WTC11 (cell line): ENCODE measurements at regions not wholly inside any gene's neighbourhood (a gene's known extent, or its start where the extent isn't known, plus 50 kb on each side); places are given as distances from the start of the nearest gene placed in this dataset.

Experiments used
- ATAC-seq: fragments of 200-7000 bp; cut with Tn5 transposase; 2 replicates; pipeline ENCODE4 v1.10.0; 2021; ENCODE audit warnings: mild to moderate bottlenecking, moderate library complexity
- CTCF ChIA-PET: fragments of 300-600 bp; sonication (Branson Sonifier 250); formaldehyde crosslinking; loops from one replicate; lab custom pipeline; 2021; ENCODE audit warnings: antibody characterized with exemption; lab: Charles Lee
- POLR2A ChIA-PET: fragments of 350-600 bp; sonication (Branson Sonifier 250); formaldehyde crosslinking; loops from one replicate; lab custom pipeline; 2021; ENCODE audit warnings: antibody characterized with exemption; lab: Charles Lee
- DNase-seq: peaks from one replicate; pipeline ENCODE4 v3.0.0; 2021; ENCODE audit warnings: low spot score
- H3K27ac Mint-ChIP-seq: 2 replicates; pipeline ENCODE4 v1.8.0; 2021; ENCODE audit warnings: mixed read lengths
- H3K27me3 Mint-ChIP-seq: 2 replicates; pipeline ENCODE4 v1.8.0; 2021; ENCODE audit warnings: low read depth, mild to moderate bottlenecking, moderate library complexity, mixed read lengths
- H3K36me3 Mint-ChIP-seq: 2 replicates; pipeline ENCODE4 v1.8.0; 2021; ENCODE audit warnings: mixed read lengths
- H3K4me1 Mint-ChIP-seq: 2 replicates; pipeline ENCODE4 v1.8.0; 2022; ENCODE audit warnings: mixed read lengths
- H3K4me3 Mint-ChIP-seq: 2 replicates; pipeline ENCODE4 v1.8.0; 2021; ENCODE audit warnings: mild to moderate bottlenecking, moderate library complexity, mixed read lengths
- H3K9me3 Mint-ChIP-seq: 2 replicates; pipeline ENCODE4 v1.8.0; 2021; ENCODE audit warnings: mixed read lengths
- CREB1 ChIP-seq: sonication (generic); formaldehyde crosslinking; IDR thresholded peaks from 2 replicates; pipeline ENCODE4 v1.8.0; 2023; ENCODE audit warnings: mild to moderate bottlenecking, missing genetic modification reagents
- ESRRA ChIP-seq: sonication (generic); formaldehyde crosslinking; IDR thresholded peaks from 2 replicates; pipeline ENCODE4 v1.8.1; 2022; ENCODE audit warnings: mild to moderate bottlenecking, missing genetic modification reagents, borderline replicate concordance
- GABPB1 ChIP-seq: sonication (generic); formaldehyde crosslinking; IDR thresholded peaks from 2 replicates; pipeline ENCODE4 v1.8.1; 2023; ENCODE audit warnings: mild to moderate bottlenecking, missing genetic modification reagents
- IRF1 ChIP-seq: sonication (generic); formaldehyde crosslinking; IDR thresholded peaks from 2 replicates; pipeline ENCODE4 v1.8.0; 2023; ENCODE audit warnings: missing genetic modification reagents
- NR2C2 ChIP-seq: sonication (generic); formaldehyde crosslinking; IDR thresholded peaks from 2 replicates; pipeline ENCODE4 v1.8.0; 2022; ENCODE audit warnings: mild to moderate bottlenecking, missing genetic modification reagents
- SMAD4 ChIP-seq: sonication (generic); formaldehyde crosslinking; IDR thresholded peaks from 2 replicates; pipeline ENCODE4 v1.8.0; 2022; ENCODE audit warnings: mild to moderate bottlenecking, missing genetic modification reagents
- SP1 ChIP-seq: sonication (generic); formaldehyde crosslinking; conservative IDR thresholded peaks from 2 replicates; pipeline ENCODE4 v1.8.1; 2022; ENCODE audit warnings: missing genetic modification reagents
- USF2 ChIP-seq: sonication (generic); formaldehyde crosslinking; IDR thresholded peaks from 2 replicates; pipeline ENCODE4 v1.8.1; 2023; ENCODE audit warnings: mild to moderate bottlenecking, missing genetic modification reagents, moderate library complexity
- ZNF416 ChIP-seq: fragments of 250-450 bp; sonication (Bioruptor Pico); IDR thresholded peaks from 2 replicates; pipeline ENCODE4 v1.9.0; 2021; ENCODE audit warnings: mild to moderate bottlenecking, inconsistent platforms
- TF ChIP-seq, protein P1 (sequence below): sonication (generic); formaldehyde crosslinking; IDR thresholded peaks from 2 replicates; pipeline ENCODE4 v1.8.1; 2022; ENCODE audit warnings: missing genetic modification reagents, borderline replicate concordance
- TF ChIP-seq, protein P2 (sequence below): fragments of 250-450 bp; sonication (Bioruptor Pico); IDR thresholded peaks from 2 replicates; pipeline ENCODE4 v1.9.0; 2021; ENCODE audit warnings: moderate library complexity, mild to moderate bottlenecking, inconsistent platforms, borderline replicate concordance
- TF ChIP-seq, protein P3 (sequence below): sonication (generic); formaldehyde crosslinking; IDR thresholded peaks from 2 replicates; pipeline ENCODE4 v1.8.0; 2023; ENCODE audit warnings: missing genetic modification reagents, mild to moderate bottlenecking, borderline replicate concordance
- TF ChIP-seq, protein P4 (sequence below): sonication (generic); formaldehyde crosslinking; conservative IDR thresholded peaks from 2 replicates; pipeline ENCODE4 v1.8.1; 2023; ENCODE audit warnings: mild to moderate bottlenecking, low read depth, missing genetic modification reagents, moderate library complexity

GRCh38 chr9:96051423-96051822, 175.9 kb downstream of the ERCC6L2 start (continued):
- TF ChIP-seq IRF1 (CRISPR knock-in tag) (no peak), CREB1 (CRISPR knock-in tag) (no peak), SP1 (CRISPR knock-in tag) (no peak)

GRCh38 chr9:96050861-96051155, 175.3 kb downstream of the ERCC6L2 start:
- no peak for TF ChIP-seq ESRRA (CRISPR knock-in tag)
- TF ChIP-seq, protein P1, sequence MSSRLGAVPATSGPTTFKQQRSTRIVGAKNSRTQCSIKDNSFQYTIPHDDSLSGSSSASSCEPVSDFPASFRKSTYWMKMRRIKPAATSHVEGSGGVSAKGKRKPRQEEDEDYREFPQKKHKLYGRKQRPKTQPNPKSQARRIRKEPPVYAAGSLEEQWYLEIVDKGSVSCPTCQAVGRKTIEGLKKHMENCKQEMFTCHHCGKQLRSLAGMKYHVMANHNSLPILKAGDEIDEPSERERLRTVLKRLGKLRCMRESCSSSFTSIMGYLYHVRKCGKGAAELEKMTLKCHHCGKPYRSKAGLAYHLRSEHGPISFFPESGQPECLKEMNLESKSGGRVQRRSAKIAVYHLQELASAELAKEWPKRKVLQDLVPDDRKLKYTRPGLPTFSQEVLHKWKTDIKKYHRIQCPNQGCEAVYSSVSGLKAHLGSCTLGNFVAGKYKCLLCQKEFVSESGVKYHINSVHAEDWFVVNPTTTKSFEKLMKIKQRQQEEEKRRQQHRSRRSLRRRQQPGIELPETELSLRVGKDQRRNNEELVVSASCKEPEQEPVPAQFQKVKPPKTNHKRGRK (CRISPR knock-in tag) = no peak
- TF ChIP-seq, protein P2, sequence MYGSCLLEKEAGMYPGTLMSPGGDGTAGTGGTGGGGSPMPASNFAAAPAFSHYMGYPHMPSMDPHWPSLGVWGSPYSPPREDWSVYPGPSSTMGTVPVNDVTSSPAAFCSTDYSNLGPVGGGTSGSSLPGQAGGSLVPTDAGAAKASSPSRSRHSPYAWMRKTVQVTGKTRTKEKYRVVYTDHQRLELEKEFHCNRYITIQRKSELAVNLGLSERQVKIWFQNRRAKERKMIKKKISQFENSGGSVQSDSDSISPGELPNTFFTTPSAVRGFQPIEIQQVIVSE (CRISPR knock-in tag) = no peak
- TF ChIP-seq, protein P3, sequence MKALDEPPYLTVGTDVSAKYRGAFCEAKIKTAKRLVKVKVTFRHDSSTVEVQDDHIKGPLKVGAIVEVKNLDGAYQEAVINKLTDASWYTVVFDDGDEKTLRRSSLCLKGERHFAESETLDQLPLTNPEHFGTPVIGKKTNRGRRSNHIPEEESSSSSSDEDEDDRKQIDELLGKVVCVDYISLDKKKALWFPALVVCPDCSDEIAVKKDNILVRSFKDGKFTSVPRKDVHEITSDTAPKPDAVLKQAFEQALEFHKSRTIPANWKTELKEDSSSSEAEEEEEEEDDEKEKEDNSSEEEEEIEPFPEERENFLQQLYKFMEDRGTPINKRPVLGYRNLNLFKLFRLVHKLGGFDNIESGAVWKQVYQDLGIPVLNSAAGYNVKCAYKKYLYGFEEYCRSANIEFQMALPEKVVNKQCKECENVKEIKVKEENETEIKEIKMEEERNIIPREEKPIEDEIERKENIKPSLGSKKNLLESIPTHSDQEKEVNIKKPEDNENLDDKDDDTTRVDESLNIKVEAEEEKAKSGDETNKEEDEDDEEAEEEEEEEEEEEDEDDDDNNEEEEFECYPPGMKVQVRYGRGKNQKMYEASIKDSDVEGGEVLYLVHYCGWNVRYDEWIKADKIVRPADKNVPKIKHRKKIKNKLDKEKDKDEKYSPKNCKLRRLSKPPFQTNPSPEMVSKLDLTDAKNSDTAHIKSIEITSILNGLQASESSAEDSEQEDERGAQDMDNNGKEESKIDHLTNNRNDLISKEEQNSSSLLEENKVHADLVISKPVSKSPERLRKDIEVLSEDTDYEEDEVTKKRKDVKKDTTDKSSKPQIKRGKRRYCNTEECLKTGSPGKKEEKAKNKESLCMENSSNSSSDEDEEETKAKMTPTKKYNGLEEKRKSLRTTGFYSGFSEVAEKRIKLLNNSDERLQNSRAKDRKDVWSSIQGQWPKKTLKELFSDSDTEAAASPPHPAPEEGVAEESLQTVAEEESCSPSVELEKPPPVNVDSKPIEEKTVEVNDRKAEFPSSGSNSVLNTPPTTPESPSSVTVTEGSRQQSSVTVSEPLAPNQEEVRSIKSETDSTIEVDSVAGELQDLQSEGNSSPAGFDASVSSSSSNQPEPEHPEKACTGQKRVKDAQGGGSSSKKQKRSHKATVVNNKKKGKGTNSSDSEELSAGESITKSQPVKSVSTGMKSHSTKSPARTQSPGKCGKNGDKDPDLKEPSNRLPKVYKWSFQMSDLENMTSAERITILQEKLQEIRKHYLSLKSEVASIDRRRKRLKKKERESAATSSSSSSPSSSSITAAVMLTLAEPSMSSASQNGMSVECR = no peak
- no peak for TF ChIP-seq SMAD4 (CRISPR knock-in tag)
- no peak for TF ChIP-seq USF2 (CRISPR knock-in tag)
- no peak for TF ChIP-seq GABPB1 (CRISPR knock-in tag)
- TF ChIP-seq, protein P4, sequence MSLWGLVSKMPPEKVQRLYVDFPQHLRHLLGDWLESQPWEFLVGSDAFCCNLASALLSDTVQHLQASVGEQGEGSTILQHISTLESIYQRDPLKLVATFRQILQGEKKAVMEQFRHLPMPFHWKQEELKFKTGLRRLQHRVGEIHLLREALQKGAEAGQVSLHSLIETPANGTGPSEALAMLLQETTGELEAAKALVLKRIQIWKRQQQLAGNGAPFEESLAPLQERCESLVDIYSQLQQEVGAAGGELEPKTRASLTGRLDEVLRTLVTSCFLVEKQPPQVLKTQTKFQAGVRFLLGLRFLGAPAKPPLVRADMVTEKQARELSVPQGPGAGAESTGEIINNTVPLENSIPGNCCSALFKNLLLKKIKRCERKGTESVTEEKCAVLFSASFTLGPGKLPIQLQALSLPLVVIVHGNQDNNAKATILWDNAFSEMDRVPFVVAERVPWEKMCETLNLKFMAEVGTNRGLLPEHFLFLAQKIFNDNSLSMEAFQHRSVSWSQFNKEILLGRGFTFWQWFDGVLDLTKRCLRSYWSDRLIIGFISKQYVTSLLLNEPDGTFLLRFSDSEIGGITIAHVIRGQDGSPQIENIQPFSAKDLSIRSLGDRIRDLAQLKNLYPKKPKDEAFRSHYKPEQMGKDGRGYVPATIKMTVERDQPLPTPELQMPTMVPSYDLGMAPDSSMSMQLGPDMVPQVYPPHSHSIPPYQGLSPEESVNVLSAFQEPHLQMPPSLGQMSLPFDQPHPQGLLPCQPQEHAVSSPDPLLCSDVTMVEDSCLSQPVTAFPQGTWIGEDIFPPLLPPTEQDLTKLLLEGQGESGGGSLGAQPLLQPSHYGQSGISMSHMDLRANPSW (CRISPR knock-in tag) = no peak
- TF ChIP-seq ZNF416 (CRISPR knock-in tag) = no peak
- TF ChIP-seq NR2C2 (CRISPR knock-in tag) = no peak
- Mint-ChIP-seq H3K27ac (no peak overlapping the region), H3K9me3 (peaks cover 29% of the 10 kb centered on the region), H3K4me1 (peaks cover 36% of the 10 kb centered on the region), H3K36me3 (peaks cover 7% of the 10 kb centered on the region), H3K4me3 (no peak overlapping the region), H3K27me3 (peaks cover 14% of the 10 kb centered on the region)
- ChIA-PET CTCF (no interaction called here), POLR2A (no interaction called here)
- no peak for ATAC-seq
- DNase-seq = no peak
